ENCODE measurements at regions not wholly inside any gene's neighbourhood (a gene's known extent, or its start where the extent isn't known, plus 50 kb on each side); places are given as distances from the start of the nearest gene placed in this dataset.

DNA sequence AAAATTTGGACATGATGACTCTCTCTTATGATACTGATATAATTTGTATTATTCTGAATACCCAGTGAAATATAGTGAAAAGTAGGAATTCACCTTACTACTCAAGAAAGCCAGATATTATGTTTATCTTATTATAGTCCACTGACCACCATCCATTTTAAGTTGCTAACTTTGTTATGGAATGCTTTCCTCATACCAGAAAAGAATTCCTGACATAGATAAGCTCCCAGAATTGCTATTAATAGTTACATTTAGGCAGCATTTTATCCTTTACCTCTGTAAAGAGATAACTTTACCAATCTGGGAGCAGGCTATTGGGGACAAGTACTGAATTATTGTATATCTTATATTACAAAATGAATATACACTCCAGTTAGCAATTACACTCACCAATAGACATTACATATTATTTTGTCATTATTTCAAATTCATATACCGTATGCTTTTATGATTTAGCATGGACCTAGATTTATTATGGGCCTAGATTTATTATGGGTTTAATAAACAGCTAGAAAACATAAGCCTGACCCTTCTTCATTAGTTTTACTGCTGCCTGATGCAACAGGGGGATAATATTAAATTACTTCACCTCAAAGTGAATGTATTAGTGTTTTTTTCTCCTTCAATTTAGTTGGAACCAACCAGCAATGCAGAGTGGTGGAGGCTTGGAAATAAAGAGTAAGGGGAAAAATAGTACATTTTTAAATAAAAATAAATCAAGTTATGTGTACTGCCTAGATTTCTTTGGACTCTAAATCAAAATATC lies 1886.1 kb downstream of the PCDH9 start:
- H3K27ac ChIP-seq = no peak overlapping the region
- TF ChIP-seq, protein P1, sequence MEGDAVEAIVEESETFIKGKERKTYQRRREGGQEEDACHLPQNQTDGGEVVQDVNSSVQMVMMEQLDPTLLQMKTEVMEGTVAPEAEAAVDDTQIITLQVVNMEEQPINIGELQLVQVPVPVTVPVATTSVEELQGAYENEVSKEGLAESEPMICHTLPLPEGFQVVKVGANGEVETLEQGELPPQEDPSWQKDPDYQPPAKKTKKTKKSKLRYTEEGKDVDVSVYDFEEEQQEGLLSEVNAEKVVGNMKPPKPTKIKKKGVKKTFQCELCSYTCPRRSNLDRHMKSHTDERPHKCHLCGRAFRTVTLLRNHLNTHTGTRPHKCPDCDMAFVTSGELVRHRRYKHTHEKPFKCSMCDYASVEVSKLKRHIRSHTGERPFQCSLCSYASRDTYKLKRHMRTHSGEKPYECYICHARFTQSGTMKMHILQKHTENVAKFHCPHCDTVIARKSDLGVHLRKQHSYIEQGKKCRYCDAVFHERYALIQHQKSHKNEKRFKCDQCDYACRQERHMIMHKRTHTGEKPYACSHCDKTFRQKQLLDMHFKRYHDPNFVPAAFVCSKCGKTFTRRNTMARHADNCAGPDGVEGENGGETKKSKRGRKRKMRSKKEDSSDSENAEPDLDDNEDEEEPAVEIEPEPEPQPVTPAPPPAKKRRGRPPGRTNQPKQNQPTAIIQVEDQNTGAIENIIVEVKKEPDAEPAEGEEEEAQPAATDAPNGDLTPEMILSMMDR (conservative IDR thresholded peaks at IDR 0.05; ENCODE audit: low read depth) = no peak
- POLR2A ChIA-PET (ENCODE audit: low non-redundant PET) = no interaction called here
- DNase-seq (ENCODE audit: low spot score) = no peak
- CTCF ChIA-PET = no interaction called here

DNA sequence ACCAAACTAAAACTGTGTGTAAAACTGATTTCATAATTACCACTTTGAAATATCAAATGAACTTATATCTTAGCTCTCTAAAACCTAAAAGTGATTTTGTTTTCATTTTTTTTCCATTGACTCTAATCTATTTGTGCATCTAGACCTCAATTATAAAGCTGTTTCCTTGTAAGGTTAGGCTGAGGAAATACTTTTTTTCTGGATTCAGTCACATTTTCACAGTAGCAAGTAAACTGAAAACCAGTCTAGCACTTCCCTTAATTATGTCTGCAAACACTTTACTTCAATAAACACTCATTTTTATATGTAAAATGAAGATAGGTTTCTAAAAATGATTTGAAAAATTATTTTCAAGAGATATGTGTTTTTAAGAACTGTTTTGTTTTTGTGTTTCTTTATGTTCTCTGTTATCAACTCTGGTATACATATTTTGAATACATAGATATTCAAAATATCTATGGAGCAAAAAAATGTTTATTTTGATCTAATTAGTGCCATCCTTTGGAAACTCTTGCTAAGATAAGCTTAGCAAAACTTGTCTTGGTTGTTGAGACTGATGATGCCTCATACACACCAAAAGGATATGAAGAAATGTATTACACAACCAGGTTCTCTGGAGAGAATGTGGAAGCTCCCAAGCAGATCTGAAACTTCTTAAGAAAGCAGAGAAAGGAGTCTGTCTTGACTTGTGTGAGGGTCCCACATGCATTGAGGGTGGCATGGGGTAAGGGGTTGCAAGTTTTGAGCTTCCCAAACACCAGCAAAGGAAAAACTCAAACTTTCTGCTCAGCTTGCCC lies 1887.4 kb downstream of the PCDH9 start:
- TF ChIP-seq, protein P1 (conservative IDR thresholded peaks at IDR 0.05; ENCODE audit: low read depth) = no peak
- POLR2A ChIA-PET (ENCODE audit: low non-redundant PET) = no interaction called here
- DNase-seq (ENCODE audit: low spot score) = no peak
- CTCF ChIA-PET = no interaction called here
- H3K27ac ChIP-seq = no peak overlapping the region

- TF ChIP-seq, protein P1 (conservative IDR thresholded peaks at IDR 0.05; ENCODE audit: low read depth) = no peak
- CTCF ChIA-PET = no interaction called here
- no peak for DNase-seq (ENCODE audit: low spot score)
- POLR2A ChIA-PET (ENCODE audit: low non-redundant PET) = no interaction called here
- H3K27ac ChIP-seq = no peak overlapping the region
Observed at GRCh38 chr13:65339241-65339640, 1890.9 kb downstream of the PCDH9 start.

DNA sequence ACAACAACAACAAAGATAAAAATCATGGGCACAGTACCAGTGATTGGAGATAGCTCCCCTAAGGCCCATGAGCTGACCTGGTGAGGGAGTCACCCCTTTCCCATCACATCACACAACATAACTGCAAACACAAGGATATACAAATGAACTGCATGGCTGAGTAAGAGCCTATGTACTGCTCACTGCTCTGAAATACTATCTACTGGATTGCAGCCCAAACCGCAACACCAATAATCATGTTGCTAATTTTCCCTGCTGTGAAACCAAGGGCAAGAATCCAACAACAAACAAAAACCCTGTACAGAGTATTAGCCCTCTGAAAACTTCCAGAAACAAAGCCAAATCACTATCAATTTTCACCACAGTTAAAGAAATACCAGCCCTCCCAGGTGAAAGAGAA lies 1893.2 kb downstream of the PCDH9 start:
- H3K27ac ChIP-seq = no peak overlapping the region
- TF ChIP-seq, protein P1 (conservative IDR thresholded peaks at IDR 0.05; ENCODE audit: low read depth) = no peak
- ChIA-PET CTCF (no interaction called here), POLR2A (ENCODE audit: low non-redundant PET) (no interaction called here)
- no peak for DNase-seq (ENCODE audit: low spot score)

GRCh38 chr13:65336087-65336749 lies 1893.9 kb downstream of the PCDH9 start:
- POLR2A ChIA-PET (ENCODE audit: low non-redundant PET) = no interaction called here
- CTCF ChIA-PET = no interaction called here
- TF ChIP-seq, protein P1 (conservative IDR thresholded peaks at IDR 0.05; ENCODE audit: low read depth) = no peak
- no peak overlapping the region for H3K27ac ChIP-seq
- no peak for DNase-seq (ENCODE audit: low spot score)

DNA sequence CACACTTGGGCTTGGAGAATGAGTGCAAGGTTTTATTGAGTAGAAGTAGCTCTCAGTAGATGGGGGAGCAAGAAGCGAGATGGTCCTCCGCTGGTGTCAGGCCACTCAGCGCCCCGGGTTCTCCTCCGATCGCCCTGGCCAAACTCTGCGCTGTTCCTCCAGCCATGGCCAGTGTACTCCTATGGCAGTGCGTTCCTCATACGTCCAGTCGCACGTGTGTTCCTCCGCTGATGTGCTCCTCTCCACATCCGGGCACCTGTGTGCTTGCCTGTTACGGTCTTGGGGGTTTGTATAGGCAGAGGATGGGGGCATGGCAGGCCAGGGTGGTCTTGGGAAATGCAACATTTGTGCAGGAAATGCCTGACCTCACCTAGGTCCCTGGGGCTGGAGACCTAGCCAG lies 1899.4 kb downstream of the PCDH9 start:
- CTCF ChIA-PET = no interaction called here
- no peak for DNase-seq (ENCODE audit: low spot score)
- no peak overlapping the region for H3K27ac ChIP-seq
- TF ChIP-seq, protein P1 (conservative IDR thresholded peaks at IDR 0.05; ENCODE audit: low read depth) = no peak
- POLR2A ChIA-PET (ENCODE audit: low non-redundant PET) = no interaction called here
